GM21423 (cell line): ENCODE measurements at regions not wholly inside any gene's neighbourhood (a gene's known extent, or its start where the extent isn't known, plus 50 kb on each side); places are given as distances from the start of the nearest gene placed in this dataset.
"Not testable (repeated sequence)": the region's sequence is repeated elsewhere in the genome, so short reads cannot be mapped to it uniquely, and the experiment has no call there.

Experiments
- ATAC-seq: cut with Tn5 transposase; IDR thresholded peaks from one replicate; pipeline ENCODE4 v1.9.1; 2021; ENCODE audit warnings: mild to moderate bottlenecking, moderate library complexity; ENCODE audit not compliant: unreplicated experiment

GRCh38 chr10:16231734-16232435, 204.9 kb upstream of the PTER start:
- no peak for ATAC-seq

GRCh38 chr10:16232441-16232840, 204.4 kb upstream of the PTER start:
- no peak for ATAC-seq

- ATAC-seq = no peak
Measured at GRCh38 chr10:16234916-16235315, 201.9 kb upstream of the PTER start.

GRCh38 chr10:16242446-16242845, 194.4 kb upstream of the PTER start:
- ATAC-seq = no peak

- no peak for ATAC-seq
Measured at GRCh38 chr10:16242859-16243613, 193.8 kb upstream of the PTER start.

- not testable (repeated sequence) for ATAC-seq
Measured at GRCh38 chr10:16250136-16250535, 186.7 kb upstream of the PTER start.

- no peak for ATAC-seq
Measured at GRCh38 chr10:16256336-16256735, 180.5 kb upstream of the PTER start.

GRCh38 chr10:16258291-16259040, 178.3 kb upstream of the PTER start:
- no peak for ATAC-seq

GRCh38 chr10:16259726-16260125, 177.1 kb upstream of the PTER start:
- ATAC-seq = no peak

- ATAC-seq = no peak
Measured at GRCh38 chr10:16260388-16260787, 176.4 kb upstream of the PTER start.

- ATAC-seq = no peak
Measured at GRCh38 chr10:16271571-16271970, 165.2 kb upstream of the PTER start.

- ATAC-seq = no peak
Measured at GRCh38 chr10:16274911-16275310, 161.9 kb upstream of the PTER start.

GRCh38 chr10:16280595-16280994, 156.2 kb upstream of the PTER start:
- no peak for ATAC-seq

- no peak for ATAC-seq
Measured at GRCh38 chr10:16292366-16292765, 144.4 kb upstream of the PTER start.

- ATAC-seq = no peak
Measured at GRCh38 chr10:16297069-16297468, 139.7 kb upstream of the PTER start.

- no peak for ATAC-seq
Measured at GRCh38 chr10:16297642-16298041, 139.2 kb upstream of the PTER start.

GRCh38 chr10:16304311-16304710, 132.5 kb upstream of the PTER start:
- no peak for ATAC-seq

- ATAC-seq = no peak
Measured at GRCh38 chr10:16310440-16310839, 126.4 kb upstream of the PTER start.

- ATAC-seq = peak; percentile 56
Measured at GRCh38 chr10:16314259-16314658, 122.6 kb upstream of the PTER start.

GRCh38 chr10:16316733-16317390, 119.9 kb upstream of the PTER start:
- no peak for ATAC-seq

- no peak for ATAC-seq
Measured at GRCh38 chr10:16341637-16342036, 95.2 kb upstream of the PTER start.
